Hepatocyte (in vitro differentiated cells): ENCODE measurements at regions not wholly inside any gene's neighbourhood (a gene's known extent, or its start where the extent isn't known, plus 50 kb on each side); places are given as distances from the start of the nearest gene placed in this dataset.

ENCODE experiments used
- CTCF ChIP-seq: fragments of 200-600 bp; sonication (generic); IDR thresholded peaks from 2 replicates; pipeline ENCODE4 v1.5.1; 2016; ENCODE audit warnings: antibody characterized with exemption, mild to moderate bottlenecking; ENCODE audit not compliant: poor library complexity
- EZH2 ChIP-seq: fragments of 200-600 bp; sonication (generic); IDR thresholded peaks from 2 replicates; pipeline ENCODE4 v1.6.1; 2016; ENCODE audit warnings: antibody characterized with exemption, mild to moderate bottlenecking, borderline replicate concordance
- EZH2phosphoT487 ChIP-seq: fragments of 200-600 bp; sonication (generic); IDR thresholded peaks from one replicate; pipeline ENCODE4 v1.6.1; 2018; ENCODE audit warnings: antibody characterized with exemption, mild to moderate bottlenecking, low read depth, moderate library complexity; ENCODE audit not compliant: unreplicated experiment, severe bottlenecking

- no peak for TF ChIP-seq CTCF
- no peak for TF ChIP-seq EZH2
- no peak for TF ChIP-seq EZH2phosphoT487
Measured at GRCh38 chr2:123640685-123641335, 384.3 kb upstream of the CNTNAP5 start.
